Stimulated activated effector memory CD8-positive, alpha-beta T cell treated with anti-CD3 and anti-CD28 coated beads, Interleukin-12 subunit alpha, Interleukin-12 subunit beta, amount 100 ng/mL, for 72 hours (primary cell): ENCODE measurements at regions not wholly inside any gene's neighbourhood (a gene's known extent, or its start where the extent isn't known, plus 50 kb on each side); places are given as distances from the start of the nearest gene placed in this dataset.
A peak's percentile ranks its signal among the peaks of the same experiment; 100 is the strongest.

ENCODE experiments used
- ATAC-seq: fragments of 150-1000 bp; cut with Tn5 transposase; 2 replicates; pipeline ENCODE4 v1.10.0; 2021
- DNase-seq, 2 donors: peaks; one replicate each; pipeline ENCODE4 v3.0.0; 2021 to 2022; ENCODE audit warnings: low spot score in 2 of 2
- H3K27ac Mint-ChIP-seq: one replicate; pipeline ENCODE4 v1.8.0; 2022; ENCODE audit warnings: mild to moderate bottlenecking, mixed read lengths
- H3K36me3 Mint-ChIP-seq: one replicate; pipeline ENCODE4 v1.8.0; 2022; ENCODE audit warnings: mild to moderate bottlenecking, mixed read lengths
- H3K4me1 Mint-ChIP-seq: one replicate; pipeline ENCODE4 v1.8.0; 2022; ENCODE audit warnings: mixed read lengths
- H3K4me3 Mint-ChIP-seq: one replicate; pipeline ENCODE4 v1.8.0; 2022; ENCODE audit warnings: mild to moderate bottlenecking, mixed read lengths
- H3K9me3 Mint-ChIP-seq: one replicate; pipeline ENCODE4 v1.8.0; 2022; ENCODE audit warnings: mixed read lengths

GRCh38 chr4:178340468-178340867 is 898.2 kb upstream of the AGA start:
- no peak overlapping the region for H3K4me3 Mint-ChIP-seq
- H3K27ac Mint-ChIP-seq = no peak overlapping the region
- no peaks in the 10 kb centered on the region for H3K36me3 Mint-ChIP-seq
- DNase-seq (no peak), ATAC-seq (no peak)
- no peaks in the 10 kb centered on the region for H3K4me1 Mint-ChIP-seq
- H3K9me3 Mint-ChIP-seq = peaks cover 5% of the 10 kb centered on the region

DNA sequence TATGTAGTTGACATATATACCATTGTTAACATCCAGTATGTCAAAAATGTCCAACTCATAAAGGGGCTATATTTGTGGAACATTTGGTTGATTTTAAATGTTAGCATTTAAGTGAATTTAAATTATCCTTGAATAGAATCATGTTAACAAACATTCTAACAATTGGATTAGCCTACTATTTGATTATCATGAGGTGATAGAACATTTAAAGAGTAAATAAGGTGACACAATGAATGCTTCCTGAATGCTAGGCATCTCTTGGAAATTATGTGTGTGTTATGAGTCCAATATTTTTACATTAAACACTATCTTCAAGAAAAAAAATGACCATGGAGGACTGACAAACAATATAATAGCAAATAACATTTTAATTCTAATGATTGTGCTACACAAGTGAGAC is 901.9 kb upstream of the AGA start:
- no peak for ATAC-seq

GRCh38 chr4:178347111-178347510 is 904.9 kb upstream of the AGA start:
- H3K9me3 Mint-ChIP-seq = peaks cover 6% of the 10 kb centered on the region
- H3K4me1 Mint-ChIP-seq = no peaks in the 10 kb centered on the region
- no peak overlapping the region for H3K27ac Mint-ChIP-seq
- no peaks in the 10 kb centered on the region for H3K36me3 Mint-ChIP-seq
- H3K4me3 Mint-ChIP-seq = no peak overlapping the region
- ATAC-seq = no peak
- DNase-seq = no peak

More for the DNA sequence above, 901.9 kb upstream of the AGA start:
- Mint-ChIP-seq H3K4me3 (no peak overlapping the region), H3K4me1 (no peaks in the 10 kb centered on the region), H3K9me3 (peaks cover 6% of the 10 kb centered on the region), H3K27ac (no peak overlapping the region), H3K36me3 (no peaks in the 10 kb centered on the region)
- DNase-seq = no peak

DNA sequence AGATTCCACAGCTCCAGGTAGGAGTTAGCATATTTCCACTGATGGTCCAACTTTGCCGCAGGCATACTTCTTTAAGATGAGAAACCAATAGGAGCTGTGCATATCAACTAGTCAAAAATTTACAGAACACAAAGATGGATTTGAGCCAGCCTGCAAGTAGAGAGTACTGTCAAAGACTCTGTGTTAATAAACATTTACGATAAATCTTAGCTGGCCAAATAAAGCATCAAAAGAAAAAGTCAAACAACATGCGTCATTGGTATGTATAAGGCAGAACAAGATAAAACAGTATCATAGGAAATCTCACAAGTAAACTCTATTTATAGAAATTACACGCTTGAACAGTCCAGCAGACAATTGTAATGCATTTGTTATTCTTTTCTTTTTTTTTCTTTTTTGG is 907.4 kb upstream of the AGA start:
- Mint-ChIP-seq H3K4me1 (no peaks in the 10 kb centered on the region), H3K36me3 (no peaks in the 10 kb centered on the region), H3K27ac (no peak overlapping the region), H3K9me3 (peaks cover 18% of the 10 kb centered on the region), H3K4me3 (no peak overlapping the region)
- no peak for DNase-seq
- ATAC-seq = no peak

GRCh38 chr4:178351185-178351584 is 908.9 kb upstream of the AGA start:
- Mint-ChIP-seq H3K9me3 (peaks cover 15% of the 10 kb centered on the region), H3K4me3 (no peak overlapping the region), H3K4me1 (no peaks in the 10 kb centered on the region), H3K27ac (no peak overlapping the region), H3K36me3 (no peaks in the 10 kb centered on the region)
- DNase-seq = no peak
- no peak for ATAC-seq

GRCh38 chr4:178356725-178357124 is 914.5 kb upstream of the AGA start:
- ATAC-seq (no peak), DNase-seq (no peak)
- Mint-ChIP-seq H3K36me3 (no peaks in the 10 kb centered on the region), H3K4me1 (no peaks in the 10 kb centered on the region), H3K4me3 (no peak overlapping the region), H3K27ac (no peak overlapping the region), H3K9me3 (peaks cover 19% of the 10 kb centered on the region)

GRCh38 chr4:178385481-178385880 is 943.2 kb upstream of the AGA start:
- Mint-ChIP-seq H3K4me1 (no peaks in the 10 kb centered on the region), H3K27ac (no peak overlapping the region), H3K4me3 (no peak overlapping the region), H3K36me3 (no peaks in the 10 kb centered on the region), H3K9me3 (peaks cover 16% of the 10 kb centered on the region)
- no peak for ATAC-seq
- no peak for DNase-seq

- no peak overlapping the region for H3K27ac Mint-ChIP-seq
- no peak overlapping the region for H3K4me3 Mint-ChIP-seq
- no peak for DNase-seq
These were observed 945.5 kb upstream of the AGA start for GRCh38 chr4:178387756-178388155.

GRCh38 chr4:178395798-178396197 is 953.6 kb upstream of the AGA start:
- no peaks in the 10 kb centered on the region for H3K36me3 Mint-ChIP-seq
- no peak for ATAC-seq
- H3K9me3 Mint-ChIP-seq = no peaks in the 10 kb centered on the region
- no peak overlapping the region for H3K4me3 Mint-ChIP-seq
- H3K27ac Mint-ChIP-seq = no peak overlapping the region
- DNase-seq = no peak
- H3K4me1 Mint-ChIP-seq = no peaks in the 10 kb centered on the region

More at GRCh38 chr4:178387756-178388155, 945.5 kb upstream of the AGA start:
- H3K9me3 Mint-ChIP-seq = peaks cover 16% of the 10 kb centered on the region
- no peak for ATAC-seq
- H3K36me3 Mint-ChIP-seq = no peaks in the 10 kb centered on the region
- H3K4me1 Mint-ChIP-seq = no peaks in the 10 kb centered on the region

DNA sequence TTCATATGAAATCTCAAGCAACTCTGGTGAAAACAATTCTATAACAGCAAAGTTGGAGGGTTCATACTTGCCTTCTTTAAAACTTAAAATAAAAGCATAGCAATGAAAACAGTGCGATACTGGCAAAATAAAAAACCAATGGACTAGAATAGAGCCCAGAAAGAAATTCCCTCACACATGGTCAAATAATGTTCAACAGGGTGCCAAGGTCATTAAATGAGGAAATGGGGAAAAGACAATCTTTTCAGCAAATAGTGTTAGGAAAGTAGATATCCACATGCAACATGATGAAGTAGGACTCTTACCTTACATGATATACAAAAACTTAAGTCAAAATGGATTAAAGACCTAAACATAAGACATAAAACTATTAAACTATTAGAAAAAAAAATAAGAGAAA is 970.2 kb upstream of the AGA start:
- Mint-ChIP-seq H3K27ac (no peak overlapping the region), H3K9me3 (peaks cover 3% of the 10 kb centered on the region), H3K4me1 (no peaks in the 10 kb centered on the region), H3K4me3 (no peak overlapping the region), H3K36me3 (no peaks in the 10 kb centered on the region)
- DNase-seq (no peak), ATAC-seq (no peak)

- H3K27ac Mint-ChIP-seq = no peak overlapping the region
- no peak overlapping the region for H3K4me3 Mint-ChIP-seq
- H3K36me3 Mint-ChIP-seq = no peaks in the 10 kb centered on the region
- H3K9me3 Mint-ChIP-seq = peaks cover 3% of the 10 kb centered on the region
- ATAC-seq (no peak), DNase-seq (no peak)
- H3K4me1 Mint-ChIP-seq = no peaks in the 10 kb centered on the region
These were observed 971.8 kb upstream of the AGA start for GRCh38 chr4:178414042-178414441.

GRCh38 chr4:178414881-178415446 is 972.7 kb upstream of the AGA start:
- peaks cover 6% of the 10 kb centered on the region for H3K9me3 Mint-ChIP-seq
- H3K36me3 Mint-ChIP-seq = no peaks in the 10 kb centered on the region
- no peak overlapping the region for H3K27ac Mint-ChIP-seq
- DNase-seq (no peak), ATAC-seq (no peak)
- H3K4me3 Mint-ChIP-seq = no peak overlapping the region
- no peaks in the 10 kb centered on the region for H3K4me1 Mint-ChIP-seq

- ATAC-seq = peak; percentile 36
- no peak overlapping the region for H3K27ac Mint-ChIP-seq
These were observed 973.7 kb upstream of the AGA start for GRCh38 chr4:178415925-178416324.

DNA sequence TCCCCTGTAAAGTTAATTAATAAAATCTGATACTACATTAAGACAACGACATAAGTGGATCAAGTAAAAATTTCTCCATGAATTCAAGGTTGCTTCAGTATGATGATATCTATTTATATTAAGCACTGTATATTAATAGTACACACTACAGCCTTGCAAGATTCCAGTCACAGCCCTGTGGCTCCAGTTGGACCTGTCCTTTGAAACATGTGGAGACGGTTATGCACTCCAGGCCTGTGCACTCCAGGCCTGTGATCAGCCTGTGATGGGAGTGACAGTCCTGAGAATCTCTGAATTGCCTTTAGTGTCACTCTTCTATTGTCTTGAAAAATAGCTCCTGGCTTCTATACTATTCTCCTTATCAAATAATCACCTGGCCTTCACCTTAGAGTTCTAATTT is 981.1 kb upstream of the AGA start:
- no peaks in the 10 kb centered on the region for H3K4me1 Mint-ChIP-seq
- H3K4me3 Mint-ChIP-seq = no peak overlapping the region
- peaks cover 12% of the 10 kb centered on the region for H3K9me3 Mint-ChIP-seq
- no peak overlapping the region for H3K27ac Mint-ChIP-seq
- DNase-seq (no peak), ATAC-seq (no peak)
- H3K36me3 Mint-ChIP-seq = no peaks in the 10 kb centered on the region

More at GRCh38 chr4:178415925-178416324, 973.7 kb upstream of the AGA start:
- Mint-ChIP-seq H3K9me3 (peaks cover 6% of the 10 kb centered on the region), H3K4me1 (no peaks in the 10 kb centered on the region), H3K4me3 (no peak overlapping the region), H3K36me3 (no peaks in the 10 kb centered on the region)
- no peak for DNase-seq

DNA sequence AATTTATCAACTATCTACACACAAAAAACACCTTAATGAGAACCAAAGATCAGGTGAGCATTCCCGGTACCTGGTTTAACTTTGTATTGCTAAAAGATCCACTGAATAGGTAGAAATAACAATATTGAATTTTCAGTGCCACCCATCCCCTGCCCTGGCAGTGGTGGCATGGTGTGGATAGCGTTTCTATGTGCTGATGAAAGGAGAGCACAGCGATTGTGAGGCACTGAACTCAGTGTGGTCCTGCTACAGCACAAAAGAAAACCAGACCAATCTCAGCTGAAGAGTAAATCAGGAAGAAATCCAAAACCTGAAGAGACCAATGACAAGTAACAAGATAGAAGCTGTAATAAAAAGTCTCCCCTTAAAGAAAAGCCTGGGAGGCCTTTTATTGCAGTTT is 984.6 kb upstream of the AGA start:
- no peak overlapping the region for H3K4me3 Mint-ChIP-seq
- no peak for ATAC-seq
- no peaks in the 10 kb centered on the region for H3K4me1 Mint-ChIP-seq
- no peaks in the 10 kb centered on the region for H3K36me3 Mint-ChIP-seq
- peaks cover 8% of the 10 kb centered on the region for H3K9me3 Mint-ChIP-seq
- H3K27ac Mint-ChIP-seq = no peak overlapping the region
- no peak for DNase-seq

GRCh38 chr4:178427663-178428062 is 985.4 kb upstream of the AGA start:
- DNase-seq (no peak), ATAC-seq (no peak)
- Mint-ChIP-seq H3K4me3 (no peak overlapping the region), H3K9me3 (peaks cover 8% of the 10 kb centered on the region), H3K36me3 (no peaks in the 10 kb centered on the region), H3K4me1 (no peaks in the 10 kb centered on the region), H3K27ac (no peak overlapping the region)
